Kasumi-1 (cell line): ENCODE measurements at regions not wholly inside any gene's neighbourhood (a gene's known extent, or its start where the extent isn't known, plus 50 kb on each side); places are given as distances from the start of the nearest gene placed in this dataset.
"Not testable (repeated sequence)": the region's sequence is repeated elsewhere in the genome, so short reads cannot be mapped to it uniquely, and the experiment has no call there.

Source experiments
- DNase-seq, 2 experiments: peaks; one replicate each; lab custom pipeline; 2025; lab: John Stamatoyannopoulos, UW

- DNase-seq, result no peak
These were observed 61.9 kb upstream of the LANCL2 start for GRCh38 chr7:55303220-55303619.

GRCh38 chr7:55304018-55304762, 60.9 kb upstream of the LANCL2 start:
- no peak for DNase-seq

- DNase-seq, result no peak
These were observed 60.0 kb upstream of the LANCL2 start for GRCh38 chr7:55305135-55305534.

GRCh38 chr7:55306331-55306730, 58.8 kb upstream of the LANCL2 start:
- DNase-seq, result no peak

GRCh38 chr7:55307123-55307916, 57.8 kb upstream of the LANCL2 start:
- no peak for DNase-seq

- no peak for DNase-seq
These were observed 56.8 kb upstream of the LANCL2 start for GRCh38 chr7:55308186-55308929.

GRCh38 chr7:55309040-55309991, 55.8 kb upstream of the LANCL2 start:
- DNase-seq, result no peak

GRCh38 chr7:55310287-55311025, 54.7 kb upstream of the LANCL2 start:
- no peak for DNase-seq

- not testable (repeated sequence) for DNase-seq
These were observed 53.2 kb upstream of the LANCL2 start for GRCh38 chr7:55311892-55312291.

- DNase-seq, result not testable (repeated sequence)
These were observed 51.5 kb upstream of the LANCL2 start for GRCh38 chr7:55313671-55314070.

GRCh38 chr7:55314967-55315366, 50.2 kb upstream of the LANCL2 start:
- no peak for DNase-seq
